HG03457 (cell line): ENCODE measurements at regions not wholly inside any gene's neighbourhood (a gene's known extent, or its start where the extent isn't known, plus 50 kb on each side); places are given as distances from the start of the nearest gene placed in this dataset.
"Not testable (repeated sequence)": the region's sequence is repeated elsewhere in the genome, so short reads cannot be mapped to it uniquely, and the experiment has no call there.

ENCODE experiments used
- ATAC-seq: cut with Tn5 transposase; IDR thresholded peaks from one replicate; pipeline ENCODE4 v1.9.1; 2021; ENCODE audit warnings: moderate number of reproducible peaks; ENCODE audit not compliant: unreplicated experiment

DNA sequence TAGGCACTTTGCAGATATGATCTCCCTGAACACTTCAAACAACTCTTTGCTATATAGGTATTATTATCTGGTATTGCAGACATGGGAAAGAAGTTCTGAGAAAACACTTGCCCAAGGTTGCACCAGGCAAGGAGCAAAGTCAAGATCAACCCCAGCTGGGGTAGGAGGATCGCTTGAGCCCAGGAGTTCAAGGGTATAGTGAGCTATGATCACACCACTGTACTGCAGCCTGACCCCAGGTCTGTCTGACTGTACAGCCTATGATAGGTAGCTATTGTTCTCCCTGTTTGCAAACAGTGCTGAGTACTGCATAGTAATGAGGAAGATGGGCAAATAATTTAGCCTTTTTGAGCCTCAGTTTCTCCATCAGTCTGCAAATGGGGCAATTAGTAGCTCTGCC, 60.5 kb upstream of the GRK3 start:
- not testable (repeated sequence) for ATAC-seq

- no peak for ATAC-seq
These were observed 56.3 kb upstream of the GRK3 start for GRCh38 chr22:25508161-25508560.

GRCh38 chr22:25508761-25509321, 55.6 kb upstream of the GRK3 start:
- no peak for ATAC-seq

DNA sequence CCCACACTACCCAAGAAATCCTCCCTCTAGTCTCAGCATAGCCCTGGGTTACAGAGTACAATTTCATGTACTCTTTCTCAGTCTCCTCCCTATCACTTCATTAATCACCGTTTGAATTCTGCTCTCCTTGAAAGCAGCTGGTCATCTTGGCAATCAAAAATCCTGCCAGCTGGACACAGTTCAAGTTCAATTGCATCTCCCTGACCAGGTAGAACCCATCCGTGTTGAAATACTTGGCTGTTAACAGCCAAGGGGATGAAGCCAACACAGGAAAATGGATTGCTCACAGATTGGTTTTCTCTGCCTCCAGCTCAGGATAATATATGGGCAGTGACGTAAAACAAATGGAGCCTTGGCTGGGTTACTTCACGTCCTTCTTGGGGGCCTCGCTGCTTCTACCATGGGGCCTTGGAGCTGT, 55.1 kb upstream of the GRK3 start:
- no peak for ATAC-seq

- no peak for ATAC-seq
These were observed 53.6 kb upstream of the GRK3 start for GRCh38 chr22:25510876-25511275.

DNA sequence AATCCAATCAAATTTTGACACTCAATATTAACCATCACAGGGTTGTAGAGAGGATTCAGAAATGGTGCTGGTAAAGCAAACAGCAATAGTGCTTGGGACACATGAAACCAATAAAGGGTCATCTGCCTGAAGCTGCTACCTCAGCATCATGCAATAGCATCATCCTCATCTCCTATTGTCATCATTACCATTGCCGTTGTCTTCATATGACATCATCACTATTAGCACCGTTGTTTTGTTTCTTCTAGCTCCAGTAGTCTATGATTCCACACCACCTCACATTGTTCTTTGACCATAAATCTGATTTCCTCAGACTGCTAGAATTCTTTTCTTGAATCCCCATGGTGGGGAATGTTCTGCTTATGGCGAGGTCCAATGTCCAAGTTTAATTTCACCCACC, 52.8 kb upstream of the GRK3 start:
- ATAC-seq: no peak

DNA sequence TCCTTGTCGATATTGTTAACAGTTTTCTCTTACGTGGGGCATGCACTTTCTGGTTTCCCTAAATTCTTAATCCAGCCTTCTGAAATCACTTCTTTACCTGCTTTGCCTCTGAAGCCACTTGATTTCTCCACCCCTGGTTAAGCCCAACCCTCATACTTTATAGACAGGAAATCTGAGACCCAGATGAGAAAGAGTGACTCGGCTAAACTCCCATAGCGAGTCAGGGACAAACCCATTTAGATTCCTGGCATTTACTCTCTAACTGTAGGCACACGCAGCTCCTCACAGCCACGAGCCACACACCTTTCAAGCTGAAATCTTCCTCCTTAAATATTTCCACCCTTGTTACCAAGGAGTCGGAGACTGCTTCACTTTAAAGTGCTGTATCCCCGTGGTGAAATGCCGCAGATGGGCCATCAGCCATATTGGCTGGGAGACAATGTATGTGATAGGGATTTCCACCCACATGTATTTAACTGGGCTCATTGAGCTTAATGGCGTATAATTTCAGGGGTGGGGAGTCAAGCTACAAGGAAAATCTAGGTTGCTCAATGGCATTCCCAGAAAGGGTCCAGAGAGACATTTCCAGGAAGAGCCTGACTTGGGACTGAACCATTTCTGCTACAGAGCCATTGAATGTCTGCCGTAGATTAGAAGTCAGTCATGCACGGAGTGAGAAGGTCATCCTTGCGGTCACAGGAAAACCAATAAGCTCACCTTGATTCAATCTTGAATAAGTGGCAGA, 49.9 kb upstream of the GRK3 start:
- no peak for ATAC-seq
